K562 (cell line): ENCODE measurements at regions not wholly inside any gene's neighbourhood (a gene's known extent, or its start where the extent isn't known, plus 50 kb on each side); places are given as distances from the start of the nearest gene placed in this dataset.

ENCODE experiments used
- ATAC-seq: fragments of 200-7000 bp; cut with Tn5 transposase; 3 replicates; pipeline ENCODE4 v1.9.1; 2020; ENCODE audit warnings: moderate library complexity
- BruUV-seq: library from RNA; stranded (reverse); fragments of 400-500 nt; replicated peaks from 2 replicates; lab custom pipeline; 2021; lab: Mats Ljungman, UMichigan
- CTCF ChIA-PET: fragments of 300-600 bp; formaldehyde crosslinking; extraction: SDS; loops from one replicate; lab custom pipeline; 2021; ENCODE audit warnings: low intra/inter-chr PET ratio; lab: Yijun Ruan, JAX
- POLR2A ChIA-PET: fragments of 300-600, 350-650 bp; sonication (Branson Sonifier 250); formaldehyde crosslinking; extraction: SDS; loops from one replicate; lab custom pipeline; 2021; ENCODE audit warnings: antibody characterized with exemption, inconsistent platforms; lab: Yijun Ruan, JAX
- DNase-seq, 4 experiments: peaks; one replicate each; pipeline versions ENCODE4 v3.0.0 to v3.0.0-alpha.2; 2011 to 2018; ENCODE audit warnings: low spot score in 3 of 4, mixed read lengths in 3 of 4; ENCODE audit errors: extremely low read depth in 1 of 4
- FAIRE-seq: peaks from 2 replicates; lab custom pipeline; 2011; peaks lifted over from hg19 to GRCh38; lab: Jason Lieb, UNC
- H2AFZ ChIP-seq: 2 replicates; pipeline ENCODE4 v1.6.0; 2011; ENCODE audit warnings: low read depth, low read length, control low read depth, inconsistent platforms
- H3K27ac ChIP-seq: fragments of 200-600 bp; 3 replicates; pipeline ENCODE4 v1.8.0; 2011; ENCODE audit warnings: low read depth, mild to moderate bottlenecking, control low read depth, inconsistent platforms, low read length, moderate library complexity, mixed read lengths; ENCODE audit errors: extremely low read depth
- H3K27me3 ChIP-seq, 2 experiments: fragments of 300-600 bp in 1 of 2; 2 replicates in 1 of 2; 3 replicates in 1 of 2; pipeline versions ENCODE4 v1.6.0 to v1.8.0; 2011; ENCODE audit warnings: inconsistent platforms in 2 of 2, low read length in 2 of 2, mild to moderate bottlenecking in 1 of 2, mixed read lengths in 1 of 2, moderate library complexity in 1 of 2; ENCODE audit not compliant: control insufficient read depth in 2 of 2, insufficient read depth in 2 of 2
- H3K36me3 ChIP-seq: fragments of 300-600 bp; 3 replicates; pipeline ENCODE4 v1.8.0; 2011; ENCODE audit warnings: mild to moderate bottlenecking, low read length, inconsistent platforms; ENCODE audit not compliant: control insufficient read depth, insufficient read depth
- H3K4me1 ChIP-seq, 2 experiments: fragments of 200-600 bp in 1 of 2; replicated peaks in 1 of 2; 2 replicates in 1 of 2; 3 replicates in 1 of 2; pipeline versions ENCODE4 v1.5.1 to v1.8.0; 2011; ENCODE audit warnings: inconsistent platforms in 2 of 2, low read length in 2 of 2, mild to moderate bottlenecking in 1 of 2, mixed read lengths in 1 of 2, moderate library complexity in 1 of 2; ENCODE audit not compliant: control insufficient read depth in 2 of 2, insufficient read depth in 2 of 2
- H3K4me2 ChIP-seq: 2 replicates; pipeline ENCODE4 v1.6.1; 2011; ENCODE audit warnings: low read length, control low read depth, inconsistent platforms, mixed read lengths; ENCODE audit not compliant: insufficient read depth
- H3K4me3 ChIP-seq: fragments of 200-600 bp; sonication (generic), shearing (Covaris generic); 2 replicates; pipeline ENCODE4 v1.5.1; 2016; ENCODE audit warnings: control low read depth, inconsistent platforms
- H3K79me2 ChIP-seq: fragments of 200-600 bp; 3 replicates; pipeline ENCODE4 v1.8.0; 2011; ENCODE audit warnings: low read length, inconsistent platforms; ENCODE audit not compliant: control insufficient read depth, insufficient read depth
- H3K9ac ChIP-seq, 2 experiments: 2 replicates each; pipeline versions ENCODE4 v1.6.0 to v1.6.1; 2011; ENCODE audit warnings: low read depth in 2 of 2, low read length in 2 of 2, control low read depth in 1 of 2, inconsistent platforms in 1 of 2, mild to moderate bottlenecking in 1 of 2, mixed read lengths in 1 of 2; ENCODE audit not compliant: insufficient read depth in 1 of 2
- H3K9me1 ChIP-seq: one replicate; pipeline ENCODE4 v1.6.0; 2011; ENCODE audit warnings: inconsistent platforms, mild to moderate bottlenecking, low read length, moderate library complexity; ENCODE audit not compliant: control insufficient read depth, insufficient read depth
- H3K9me3 ChIP-seq: replicated peaks from 2 replicates; pipeline ENCODE4 v1.5.1; 2011; ENCODE audit warnings: low read depth, low read length, inconsistent platforms; ENCODE audit not compliant: control insufficient read depth, insufficient read depth
- H4K20me1 ChIP-seq: replicated peaks from 2 replicates; pipeline ENCODE4 v1.6.1; 2011; ENCODE audit warnings: low read length, inconsistent platforms, mixed read lengths; ENCODE audit not compliant: control insufficient read depth, insufficient read depth
- CTBP1 ChIP-seq: fragments of 450-650 bp; IDR thresholded peaks from 2 replicates; pipeline ENCODE4 v1.6.1; 2016; ENCODE audit warnings: borderline replicate concordance
- MAFG ChIP-seq: fragments of 450-650 bp; conservative IDR thresholded peaks from 2 replicates; pipeline ENCODE4 v1.6.1; 2016; ENCODE audit warnings: missing genetic modification characterization, missing compliant biosample characterization
- TEAD1 ChIP-seq, 2 experiments: fragments of 450-650 bp in 1 of 2; sonication (generic) in 1 of 2; formaldehyde crosslinking; IDR thresholded peaks; 2 replicates each; pipeline versions ENCODE4 v1.4.0 to v1.8.0; 2020 to 2022; ENCODE audit warnings: mild to moderate bottlenecking in 2 of 2, missing genetic modification reagents in 1 of 2
- ZNF133 ChIP-seq: fragments of 250-450 bp; sonication (Bioruptor Pico); IDR thresholded peaks from 2 replicates; pipeline ENCODE4 v1.4.0; 2020; ENCODE audit warnings: mild to moderate bottlenecking
- ZNF408 ChIP-seq: fragments of 250-450 bp; sonication (Bioruptor Pico); IDR thresholded peaks from 2 replicates; pipeline ENCODE4 v1.4.0; 2020; ENCODE audit warnings: low read depth, mild to moderate bottlenecking, moderate library complexity
- WGBS: fragments of 100-300 bp; shearing (Covaris generic); methylation state at CpG from one replicate; pipeline ENCODE4 v1.1.6; 2016; ENCODE audit warnings: low coverage, mixed read lengths; ENCODE audit not compliant: insufficient coverage; ENCODE audit errors: missing lambda C conversion rate; 5-methylcytosine and 5-hydroxymethylcytosine counted together
- in situ Hi-C: fragments of 300-500 bp; cut with MboI; formaldehyde crosslinking; loops from 4 replicates; pipeline ENCODE4 v1.15.0; 2018; ENCODE audit warnings: inconsistent platforms, mixed read lengths
- intact Hi-C: fragments of 100-400 bp; cut with micrococcal nuclease; formaldehyde crosslinking; loops from 2 replicates; pipeline ENCODE4 v1.14.2; 2022

DNA sequence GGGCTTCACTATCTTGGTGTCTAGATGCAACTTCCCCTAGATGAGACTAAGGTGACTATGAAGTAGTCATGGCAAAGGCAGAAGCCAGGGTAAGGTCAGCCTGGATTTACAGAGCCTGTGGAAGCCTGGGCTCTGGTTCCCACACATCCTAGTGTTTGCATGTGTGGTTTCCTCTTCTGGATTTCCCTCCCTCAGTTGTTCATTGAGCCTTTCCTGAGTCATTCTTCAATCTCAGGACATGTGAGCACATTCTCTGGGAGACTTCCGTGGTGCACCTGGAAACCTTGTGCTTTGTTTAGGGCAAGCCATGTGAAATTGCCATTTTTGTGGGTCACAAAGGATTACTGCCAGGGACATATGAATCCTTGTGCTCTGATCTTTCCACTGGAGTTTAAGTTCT lies 236.6 kb downstream of the C12orf75 start:
- H3K27ac ChIP-seq, result no peak overlapping the region
- in situ Hi-C loops, result no loop called here
- no peaks in the 10 kb centered on the region for H3K36me3 ChIP-seq
- TF ChIP-seq TEAD1 (CRISPR knock-in tag; IDR thresholded peaks at IDR 0.05), result no peak
- no peak for TF ChIP-seq MAFG (tag)
- ATAC-seq (no peak), FAIRE-seq (no peak), DNase-seq (no peak)
- H3K9me1 ChIP-seq, result no peaks in the 10 kb centered on the region
- no peaks in the 10 kb centered on the region for H3K9me3 ChIP-seq
- H3K27me3 ChIP-seq, result peaks cover 0 to 6% of the 10 kb centered on the region in 2 experiments; a peak in 3 of 5 replicates
- CTCF ChIA-PET, result no interaction called here
- no peak overlapping the region for H3K4me3 ChIP-seq
- no peak overlapping the region for H3K4me2 ChIP-seq
- no peaks in the 10 kb centered on the region for H3K4me1 ChIP-seq
- POLR2A ChIA-PET, result no interaction called here
- H4K20me1 ChIP-seq, result no peaks in the 10 kb centered on the region
- whole genome bisulfite sequencing, result 0% methylated on average over 1 of the region's 1 CpG
- H3K79me2 ChIP-seq, result no peaks in the 10 kb centered on the region
- no TSS peak for BruUV-seq
- intact Hi-C loops, result no loop called here
- H2AFZ ChIP-seq, result no peak overlapping the region
- no peak overlapping the region for H3K9ac ChIP-seq

DNA sequence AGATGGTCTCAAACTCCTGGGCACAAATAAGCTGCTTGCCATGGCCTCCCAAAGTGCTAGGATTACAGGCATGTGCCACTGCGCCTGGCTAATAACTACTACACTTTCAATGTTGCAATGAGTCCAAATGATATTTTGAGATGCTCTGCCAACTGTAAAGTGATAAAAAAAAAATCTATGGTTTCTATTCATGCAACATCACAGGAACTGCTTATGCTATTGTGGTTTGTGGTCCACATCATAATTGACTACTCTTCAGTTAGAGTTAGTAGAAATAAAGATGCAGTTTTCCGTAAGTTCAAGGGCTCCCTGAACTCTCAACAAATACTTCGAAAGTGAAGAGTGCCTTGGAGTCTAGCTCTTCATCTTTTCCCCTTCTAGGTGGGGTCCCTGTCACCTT lies 239.4 kb downstream of the C12orf75 start:
- Histone ChIP-seq H3K9me1 (no peaks in the 10 kb centered on the region), H3K9me3 (no peaks in the 10 kb centered on the region), H3K27ac (no peak overlapping the region), H3K4me3 (no peak overlapping the region), H3K27me3 (peaks cover 0 to 6% of the 10 kb centered on the region in 2 experiments; a peak in 1 of 5 replicates), H3K9ac (no peak overlapping the region), H3K36me3 (no peaks in the 10 kb centered on the region), H4K20me1 (no peaks in the 10 kb centered on the region), H3K4me2 (no peak overlapping the region), H3K4me1 (no peaks in the 10 kb centered on the region), H3K79me2 (no peaks in the 10 kb centered on the region), H2AFZ (no peak overlapping the region)
- ChIA-PET POLR2A (interaction anchor here (0.7 to 1.0 kb wide), 2 partner anchors 17 to 134 kb away, joined by 3 read pairs; no protein-coding TSS in a partner anchor), CTCF (no interaction called here)
- no peak for DNase-seq
- no peak for ATAC-seq
- intact Hi-C loops, result no loop called here
- 0% methylated on average over 3 of the region's 3 CpGs for WGBS
- FAIRE-seq, result no peak
- no TSS peak for BruUV-seq
- in situ Hi-C loops, result no loop called here
- no peak for TF ChIP-seq CTBP1
- no peak for TF ChIP-seq ZNF133 (CRISPR knock-in tag)
- no peak for TF ChIP-seq TEAD1 (CRISPR knock-in tag; IDR thresholded peaks at IDR 0.05)
- TF ChIP-seq ZNF408, result no peak
